Activated CD4-positive, alpha-beta T cell treated with anti-CD3 and anti-CD28 coated beads, Interleukin-2, amount 50 U/mL, for 16 hours (primary cell): ENCODE measurements at regions not wholly inside any gene's neighbourhood (a gene's known extent, or its start where the extent isn't known, plus 50 kb on each side); places are given as distances from the start of the nearest gene placed in this dataset.
"Not testable (repeated sequence)": the region's sequence is repeated elsewhere in the genome, so short reads cannot be mapped to it uniquely, and the experiment has no call there.

Experiments used
- DNase-seq: peaks from one replicate; pipeline ENCODE4 v3.0.0-alpha.2; 2020

DNA sequence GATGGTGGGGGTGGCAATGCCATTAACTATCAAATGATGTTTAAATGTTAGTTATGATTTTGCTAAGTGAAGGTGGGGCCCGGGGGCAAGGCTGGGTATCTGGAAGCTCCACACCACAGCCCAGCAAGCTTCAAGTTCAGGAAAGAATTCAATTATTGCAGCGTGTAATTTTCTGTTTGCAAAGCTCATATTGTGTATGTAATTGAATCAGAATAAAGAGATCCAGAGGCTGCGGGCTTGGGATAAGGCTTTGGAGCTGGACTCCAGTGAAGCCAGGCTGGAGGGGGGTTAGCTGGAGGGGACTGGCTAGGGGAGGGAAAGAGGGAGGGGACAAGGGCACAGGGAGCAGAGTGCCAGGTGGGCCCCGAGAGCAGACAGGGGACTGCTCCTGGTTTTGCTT is 557.1 kb upstream of the CADM1 start:
- DNase-seq: no peak

DNA sequence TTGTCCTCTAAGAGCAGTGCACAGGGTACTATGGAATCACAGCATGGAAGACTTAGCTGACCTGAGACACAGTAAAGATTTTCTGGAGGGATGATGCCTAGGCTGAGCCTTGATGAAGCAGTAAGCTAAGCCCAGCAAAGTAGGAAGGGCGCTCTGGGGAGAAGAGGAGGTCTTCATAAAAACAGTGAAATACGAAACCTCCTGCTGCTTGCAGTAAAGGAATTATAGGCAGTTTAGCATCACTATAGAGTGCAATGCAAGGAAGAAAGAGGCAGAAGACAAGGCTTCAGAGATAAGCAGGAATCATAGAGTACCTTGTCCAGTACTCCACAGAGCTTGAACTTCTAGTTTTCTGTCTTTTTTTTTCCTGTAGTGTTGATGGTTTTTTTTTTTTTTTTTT is 555.7 kb upstream of the CADM1 start:
- no peak for DNase-seq

DNA sequence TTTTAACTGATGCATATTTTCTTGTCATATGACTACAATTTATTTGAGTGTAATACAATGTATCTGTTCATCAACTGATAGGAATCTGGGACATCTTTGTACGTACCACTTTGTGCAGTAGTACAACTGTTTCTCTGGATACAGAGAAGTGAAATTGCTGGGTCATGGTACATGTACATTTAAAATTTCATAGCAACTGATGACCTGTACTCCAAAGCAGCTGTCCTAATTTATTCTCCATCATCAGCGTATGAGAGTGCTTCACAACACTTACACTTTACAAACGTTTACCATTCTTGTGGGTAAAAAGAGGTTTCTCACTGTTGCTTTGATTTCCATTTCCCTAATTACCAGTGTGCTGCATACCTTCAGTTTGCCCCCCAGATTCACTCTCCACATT is 552.8 kb upstream of the CADM1 start:
- DNase-seq: no peak

DNA sequence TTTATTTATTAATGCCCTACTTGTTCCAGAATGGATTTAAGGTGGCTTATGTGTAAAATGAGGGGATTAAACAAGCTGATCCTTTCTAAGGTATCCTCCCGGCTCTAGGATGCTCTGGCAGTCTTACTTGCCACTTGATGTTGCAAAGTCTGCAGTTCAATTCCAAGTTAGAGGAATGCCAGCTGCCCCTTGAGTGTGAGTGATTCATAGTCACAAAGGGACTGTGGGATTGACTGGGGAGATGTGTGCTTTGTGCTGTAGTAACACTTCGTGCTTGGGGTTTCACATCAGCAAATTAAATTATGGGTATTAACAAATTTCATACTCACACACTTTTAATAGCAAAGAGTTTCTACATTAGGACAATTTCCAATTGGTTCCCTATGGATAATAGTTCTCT is 550.8 kb upstream of the CADM1 start:
- DNase-seq: no peak

DNA sequence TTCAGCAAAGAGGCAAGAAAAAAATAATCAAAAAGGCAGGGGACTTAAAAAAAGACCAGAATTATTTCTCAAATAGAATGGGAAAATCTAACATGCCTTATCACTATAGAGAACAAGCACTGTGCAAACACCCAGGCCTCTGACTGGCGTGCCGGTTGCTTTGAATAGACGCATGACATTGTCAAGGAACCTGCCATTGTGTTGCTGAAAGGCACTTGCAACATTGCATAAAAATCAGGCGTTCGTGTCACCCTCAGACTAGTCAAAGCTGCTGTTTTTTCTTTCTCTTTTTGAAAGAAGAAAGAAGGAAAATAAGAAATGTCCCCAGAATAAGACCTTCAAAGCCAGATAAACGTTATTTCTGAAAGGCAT is 549.3 kb upstream of the CADM1 start:
- DNase-seq: no peak

DNA sequence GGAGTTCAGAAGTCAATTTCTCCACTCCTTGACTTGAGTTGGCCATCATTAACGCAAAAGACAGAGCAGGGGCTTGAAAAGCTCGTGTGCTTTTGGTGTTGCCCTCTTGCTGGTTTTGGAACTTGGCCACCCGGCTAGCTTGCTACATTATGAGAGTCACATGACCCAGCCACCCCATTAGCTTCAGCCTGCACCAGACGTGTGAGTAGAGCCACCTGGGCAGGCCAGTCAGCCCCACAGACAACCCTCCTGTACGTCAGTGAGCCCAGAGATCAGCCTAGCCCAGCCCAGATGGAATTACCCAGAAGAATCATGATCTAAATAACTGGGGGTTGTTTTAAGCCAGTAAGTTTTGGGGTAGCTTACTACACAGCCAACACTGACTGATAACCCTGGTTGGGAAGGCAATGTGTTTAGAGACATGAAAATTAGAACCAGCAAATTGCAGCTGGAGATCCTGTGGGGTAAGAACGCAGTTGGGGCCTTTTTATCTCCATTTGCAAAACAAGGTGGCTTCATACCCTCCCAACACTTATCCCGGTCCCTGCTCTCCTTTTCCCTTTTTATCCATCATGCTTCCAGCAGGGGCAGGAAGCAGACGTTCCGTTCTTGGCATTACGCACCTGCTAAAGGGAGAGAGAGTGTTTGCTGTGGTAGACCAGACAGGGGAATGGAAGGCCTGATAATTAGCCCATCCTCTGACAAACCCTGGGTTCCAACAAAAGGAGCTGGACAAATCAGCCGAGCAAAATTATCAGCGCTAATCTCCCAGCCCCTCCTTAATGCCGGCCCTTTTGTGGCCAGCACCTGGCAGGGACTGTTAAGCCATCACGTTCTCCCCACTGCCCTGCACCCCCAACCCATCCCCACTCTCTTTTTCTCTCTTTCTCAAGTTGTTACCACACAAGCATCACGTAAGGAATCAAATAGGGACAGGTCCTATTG is 548.7 kb upstream of the CADM1 start:
- DNase-seq: no peak

DNA sequence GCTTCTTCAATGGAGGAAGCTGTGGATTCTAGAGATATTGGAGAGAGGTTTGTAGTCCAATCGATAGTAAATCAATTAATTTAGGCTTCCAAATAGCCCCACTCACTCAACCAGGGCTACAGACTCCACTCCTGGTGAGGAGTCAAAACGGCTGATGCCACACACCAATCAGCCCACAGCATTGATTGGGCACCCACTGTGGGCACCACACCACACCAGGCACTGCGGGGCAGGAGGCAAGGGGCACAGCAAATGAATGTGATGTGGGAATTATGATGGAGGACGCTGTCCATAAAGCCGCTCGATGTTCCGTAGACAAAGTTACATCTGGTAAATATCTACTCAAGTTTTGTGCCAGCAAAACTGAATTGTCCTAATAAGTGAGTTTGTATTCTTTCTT is 547.3 kb upstream of the CADM1 start:
- no peak for DNase-seq

DNA sequence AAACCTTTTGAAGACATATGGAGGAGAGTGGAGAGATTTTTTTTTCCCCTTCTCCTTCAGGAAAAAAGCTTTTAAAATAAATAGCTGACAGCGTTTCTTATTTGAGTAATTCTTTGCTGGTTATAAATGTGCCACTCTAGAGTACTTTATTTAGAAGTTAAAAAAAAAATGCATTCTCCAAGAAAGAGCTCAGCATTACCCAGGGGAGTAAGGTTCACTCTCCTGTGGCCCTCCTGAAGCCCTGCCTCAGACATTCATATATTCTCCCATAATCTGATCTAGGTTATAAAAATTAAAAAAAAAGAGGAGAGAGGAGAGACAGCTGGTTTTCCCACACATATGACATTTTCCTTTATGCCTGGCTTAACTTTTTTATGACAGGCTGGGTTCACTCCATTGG is 545.2 kb upstream of the CADM1 start:
- DNase-seq: no peak

DNA sequence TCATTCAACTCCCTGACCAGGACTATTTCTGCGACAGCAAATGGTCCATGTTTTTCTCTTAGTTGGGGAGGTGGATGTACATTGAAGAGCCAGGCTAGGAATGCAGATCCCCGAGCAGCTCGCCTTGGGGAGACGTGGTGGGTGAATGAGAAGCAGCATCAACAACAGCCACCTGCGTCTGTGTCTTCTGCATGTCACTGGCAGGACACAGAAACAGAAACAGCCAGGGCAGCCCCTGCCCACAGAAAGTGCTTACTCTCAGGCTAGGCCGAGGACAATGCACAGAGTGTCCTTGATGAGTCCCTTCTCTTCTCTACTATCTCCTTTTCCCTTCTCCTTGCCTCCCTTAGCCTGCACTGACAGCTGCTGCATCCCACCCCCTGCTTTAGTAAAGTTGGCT is 541.9 kb upstream of the CADM1 start:
- DNase-seq: no peak

DNA sequence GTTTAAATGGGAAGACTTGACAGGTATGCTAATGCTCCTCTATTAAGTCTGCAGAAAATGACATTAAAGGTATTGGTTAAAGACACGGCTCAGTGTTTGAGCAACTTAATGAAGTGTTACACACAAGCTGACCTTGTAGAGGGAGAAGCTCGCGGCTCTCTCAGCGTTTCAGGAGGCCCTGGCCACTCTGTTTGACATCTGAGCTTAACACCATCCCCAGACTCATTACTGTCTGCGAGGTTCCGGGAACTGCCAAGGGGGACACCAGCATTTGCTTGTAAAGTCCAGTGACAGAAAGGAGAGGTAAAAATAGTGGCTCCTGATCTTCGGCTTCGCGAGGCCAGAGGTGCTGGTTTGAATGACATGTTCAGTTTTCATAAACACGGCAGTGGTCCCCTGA is 540.7 kb upstream of the CADM1 start:
- DNase-seq: no peak

DNA sequence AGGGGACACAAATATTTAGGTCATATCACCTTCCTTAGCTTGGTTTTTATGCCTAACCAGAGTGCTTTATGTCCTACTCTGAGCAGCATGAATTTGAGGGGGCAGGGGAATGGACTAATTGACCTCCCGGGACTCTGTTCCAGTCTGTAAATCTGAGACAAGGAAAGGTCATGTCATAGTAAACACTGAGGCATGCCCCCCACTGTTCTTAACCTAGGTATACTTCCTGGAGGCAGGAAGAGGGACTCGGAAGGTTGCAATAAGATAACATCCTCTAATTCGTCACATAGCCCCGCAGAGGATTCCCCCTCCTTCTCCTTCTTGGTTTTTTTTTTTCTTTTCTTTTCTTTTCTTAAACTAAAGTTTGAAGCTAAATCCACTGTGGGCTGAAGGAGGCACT is 540.3 kb upstream of the CADM1 start:
- no peak for DNase-seq

DNA sequence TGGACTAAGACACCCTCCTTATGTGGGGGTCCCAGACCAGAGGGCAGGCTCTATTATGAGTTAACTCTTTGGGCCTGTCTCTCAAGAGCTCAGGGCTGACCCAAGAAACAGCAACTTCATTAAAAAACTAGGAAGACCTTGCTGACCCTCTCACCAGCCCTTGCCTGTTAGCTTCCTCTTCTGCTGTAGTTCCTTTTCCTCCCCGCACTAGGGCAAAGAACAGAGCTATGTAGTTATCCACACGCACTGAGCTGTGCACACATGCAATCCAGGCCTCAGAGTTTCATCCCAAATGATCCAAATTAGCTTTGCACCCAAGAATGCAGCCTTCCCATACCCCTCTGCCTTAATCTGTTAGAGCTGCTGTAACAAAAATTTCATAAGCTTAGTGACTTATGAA is 539.6 kb upstream of the CADM1 start:
- DNase-seq: no peak

DNA sequence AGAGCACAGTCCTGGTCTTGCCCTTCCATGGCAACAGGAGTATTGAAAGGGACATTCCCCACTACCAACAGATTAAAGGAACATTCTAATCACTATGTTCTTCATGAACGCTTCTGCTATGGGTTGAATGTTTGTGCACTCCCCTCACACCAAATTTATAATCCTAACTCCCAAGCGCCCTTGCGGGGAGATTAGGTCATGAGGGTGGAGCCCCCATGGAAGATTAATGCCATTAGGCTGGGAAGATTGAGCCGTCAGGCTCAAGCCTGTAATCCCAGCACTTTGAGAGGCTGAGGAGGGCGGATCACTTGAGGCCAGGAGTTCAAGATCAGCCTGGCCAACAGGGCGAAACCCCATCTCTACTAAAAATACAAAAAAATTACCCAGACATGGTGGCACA is 538.8 kb upstream of the CADM1 start:
- DNase-seq: not testable (repeated sequence)

DNA sequence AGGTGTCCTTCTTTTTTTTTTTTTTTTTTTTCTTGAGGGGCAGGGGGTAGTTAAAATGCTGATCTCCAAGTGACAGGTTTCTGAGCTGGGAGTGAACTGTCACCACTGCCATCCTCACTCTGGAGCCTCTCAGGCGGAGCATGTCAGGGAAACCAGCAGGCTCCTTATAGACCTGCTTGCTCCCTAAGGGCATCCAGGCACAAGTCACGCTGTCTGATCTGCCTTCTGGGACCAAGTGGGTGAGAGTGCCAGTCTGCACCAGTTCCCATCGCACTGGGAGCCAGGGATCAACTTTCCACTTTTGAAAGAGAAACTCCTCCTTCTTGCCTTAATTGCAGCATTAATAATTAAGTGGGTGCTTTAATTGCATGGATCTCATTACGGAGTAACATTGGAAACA is 537.9 kb upstream of the CADM1 start:
- DNase-seq: no peak

DNA sequence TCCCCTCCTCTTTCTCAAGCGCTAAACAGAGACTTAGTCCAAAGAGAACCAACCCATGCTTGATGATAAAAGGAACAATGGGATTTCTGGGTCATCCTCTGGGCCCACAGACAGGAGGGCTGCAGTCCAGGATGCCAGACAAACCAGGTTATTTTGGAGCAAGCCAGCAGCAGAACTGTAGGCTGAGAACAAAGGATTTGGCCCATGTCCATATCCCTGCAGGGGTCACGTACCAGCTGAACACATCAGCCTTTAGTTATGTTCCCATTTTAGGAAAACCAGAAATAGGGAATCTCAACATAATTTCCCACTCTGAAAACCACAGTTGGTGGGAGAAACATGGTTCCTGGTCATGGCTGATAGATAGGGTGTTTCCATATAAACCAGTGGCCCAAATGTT is 533.6 kb upstream of the CADM1 start:
- no peak for DNase-seq

DNA sequence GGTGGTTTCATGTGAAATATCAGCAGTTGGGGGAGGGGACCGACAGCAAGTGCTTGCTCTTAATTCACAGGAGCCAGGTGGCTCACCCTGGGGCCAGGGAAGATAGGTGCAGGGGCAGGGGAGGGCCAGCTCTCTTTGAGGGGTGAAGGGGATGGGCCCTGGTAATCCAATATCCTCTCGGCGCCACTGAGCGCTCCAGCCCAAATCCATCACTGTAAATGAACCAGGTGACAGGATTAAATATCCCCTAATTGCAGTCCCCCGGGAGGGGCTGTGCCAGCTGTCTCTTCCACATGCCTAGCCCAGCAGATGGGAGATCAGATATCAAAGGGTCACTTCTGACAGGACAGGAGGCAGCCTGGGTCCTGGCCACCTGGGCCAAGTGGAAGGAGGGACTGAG is 531.8 kb upstream of the CADM1 start:
- DNase-seq: no peak

DNA sequence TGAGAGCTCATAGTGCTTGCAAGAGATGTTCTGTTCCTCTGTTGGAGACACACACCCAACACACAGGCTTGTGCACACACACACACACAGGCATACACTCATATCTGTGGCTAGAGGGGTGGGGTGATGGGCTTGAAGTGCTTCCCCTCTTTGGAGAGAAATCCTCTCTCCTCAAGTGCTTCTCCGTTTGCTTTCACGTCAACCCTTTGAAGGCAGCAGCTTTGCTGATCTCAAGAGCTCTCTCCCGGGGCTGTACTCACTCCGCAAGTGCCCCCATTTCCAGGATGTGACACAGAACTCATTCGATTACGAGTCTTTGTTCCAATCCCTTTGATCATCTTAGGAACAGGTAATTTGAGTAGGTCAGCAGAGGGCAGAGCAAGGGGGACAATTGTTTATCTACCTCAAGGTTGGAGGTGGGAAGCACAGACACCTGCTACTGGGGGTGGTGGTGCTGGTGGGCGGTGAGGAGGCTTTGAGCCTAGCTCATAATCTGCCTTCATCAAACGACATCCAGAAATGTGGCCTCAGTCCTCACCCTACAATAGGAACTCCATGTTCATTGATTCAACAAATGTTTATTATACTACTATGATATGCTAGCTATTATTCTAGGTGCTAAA is 529.8 kb upstream of the CADM1 start:
- no peak for DNase-seq

DNA sequence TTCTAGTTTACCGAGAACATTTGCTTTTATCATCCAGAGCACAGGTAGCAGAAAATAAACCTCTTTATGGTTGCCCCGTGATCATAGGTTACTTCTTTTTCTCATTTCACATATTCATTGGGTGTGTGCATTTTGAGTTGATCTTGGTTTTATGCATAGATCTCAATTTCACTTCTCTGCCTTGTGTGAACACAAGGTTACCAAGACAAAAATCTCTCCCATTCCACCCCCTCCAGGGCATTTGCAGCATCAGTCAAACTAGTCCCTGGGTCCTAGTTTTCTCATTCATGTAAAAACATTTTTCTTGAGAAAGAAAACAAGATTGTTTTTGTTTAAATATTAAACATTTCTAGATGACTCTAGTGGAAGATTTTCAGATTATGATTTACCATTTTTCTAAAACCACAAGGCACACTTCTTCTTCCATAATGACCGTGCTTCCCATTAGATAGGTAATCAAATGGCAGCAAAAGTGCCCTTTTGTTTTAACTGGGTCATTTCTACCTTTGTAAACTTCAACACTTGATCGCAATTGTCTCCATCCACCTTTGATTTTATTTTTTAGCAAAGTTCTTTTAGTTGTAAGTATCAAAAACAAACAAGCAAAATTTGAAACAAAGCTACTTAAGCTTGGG is 526.6 kb upstream of the CADM1 start:
- DNase-seq: no peak

DNA sequence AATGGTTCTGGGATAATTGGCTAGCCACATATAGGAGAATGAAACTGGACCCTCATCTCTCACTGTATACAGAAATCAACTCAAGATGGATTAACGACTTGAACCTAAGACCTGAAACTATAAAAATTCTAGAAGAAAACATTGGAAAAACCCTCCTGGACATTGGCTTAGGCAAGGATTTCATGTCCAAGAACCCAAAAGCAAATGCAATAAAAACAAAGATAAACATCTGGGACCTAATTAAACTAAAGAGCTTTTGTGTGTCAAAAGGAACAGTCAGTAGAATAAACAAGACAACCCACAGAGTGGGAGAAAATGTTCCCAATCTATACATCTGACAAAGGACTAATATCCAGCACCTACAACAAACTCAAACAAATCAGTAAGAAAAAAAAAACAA is 524.3 kb upstream of the CADM1 start:
- not testable (repeated sequence) for DNase-seq

DNA sequence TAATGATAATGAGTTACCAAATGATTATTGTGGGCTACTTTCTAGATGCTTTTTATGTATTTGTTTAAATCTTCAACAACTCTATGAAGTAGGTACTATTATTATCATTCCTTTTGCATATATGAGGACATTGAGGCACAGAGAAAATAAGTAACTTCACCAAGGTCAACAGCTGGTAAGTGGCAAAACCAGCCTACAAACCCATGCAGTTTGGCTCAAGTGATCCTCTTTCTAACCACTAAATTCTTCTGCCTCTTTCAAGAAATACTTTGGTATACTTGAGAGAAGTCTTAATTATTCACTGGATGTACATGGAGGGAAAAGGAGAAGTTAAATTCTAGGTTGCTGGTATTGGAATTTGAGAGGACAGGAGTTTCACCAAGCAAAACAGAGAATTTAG is 495.2 kb upstream of the CADM1 start:
- no peak for DNase-seq

DNA sequence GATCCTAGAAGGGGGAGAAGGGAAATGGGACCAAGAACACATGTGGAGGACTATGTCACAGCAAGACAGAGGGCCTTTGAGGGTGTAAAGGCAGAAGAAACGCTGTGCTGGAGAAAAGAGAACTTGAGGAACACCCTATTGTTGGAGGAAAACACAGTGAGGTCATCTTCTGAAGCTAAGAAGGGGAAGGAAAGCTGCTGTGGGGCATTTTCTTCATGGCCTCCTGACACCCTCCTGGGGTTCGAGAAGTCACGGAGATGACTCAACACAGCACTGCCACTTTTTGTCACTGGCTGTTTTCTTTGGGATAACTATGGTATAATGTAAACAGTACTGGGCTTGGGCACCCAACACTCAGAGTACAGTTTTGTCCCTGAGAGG is 492.6 kb upstream of the CADM1 start:
- no peak for DNase-seq

DNA sequence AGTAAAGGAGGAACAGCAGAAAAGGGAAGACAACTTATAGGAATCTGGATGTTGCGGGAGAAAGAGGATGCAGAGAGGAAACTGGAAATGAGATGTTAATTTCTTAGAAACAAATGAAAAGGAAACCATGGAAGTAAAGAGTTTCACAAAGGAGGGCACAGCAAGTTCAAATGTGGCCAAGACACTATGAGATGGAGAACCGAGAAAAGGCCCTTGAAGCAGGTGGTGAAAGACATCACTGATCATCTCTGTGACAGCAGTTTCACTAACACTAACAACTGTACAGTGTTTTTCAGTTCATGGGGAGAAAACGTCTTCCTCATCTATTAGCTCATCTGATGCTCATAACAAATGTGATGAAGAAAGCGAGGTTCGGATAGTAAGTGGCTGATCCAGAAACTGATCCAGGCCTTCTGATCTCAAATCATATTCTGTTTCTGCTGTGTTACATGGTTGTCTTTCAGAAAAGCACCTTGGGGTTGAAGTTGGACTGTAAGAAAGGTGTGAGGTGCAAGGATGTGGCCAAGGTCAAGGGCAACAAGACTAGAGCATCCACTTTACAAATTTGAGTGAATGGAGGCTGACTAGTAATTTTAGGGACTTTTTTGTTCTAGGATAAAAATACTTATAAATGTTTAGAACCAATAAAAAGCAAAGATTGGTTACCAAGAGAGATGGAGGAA is 492.1 kb upstream of the CADM1 start:
- DNase-seq: no peak

DNA sequence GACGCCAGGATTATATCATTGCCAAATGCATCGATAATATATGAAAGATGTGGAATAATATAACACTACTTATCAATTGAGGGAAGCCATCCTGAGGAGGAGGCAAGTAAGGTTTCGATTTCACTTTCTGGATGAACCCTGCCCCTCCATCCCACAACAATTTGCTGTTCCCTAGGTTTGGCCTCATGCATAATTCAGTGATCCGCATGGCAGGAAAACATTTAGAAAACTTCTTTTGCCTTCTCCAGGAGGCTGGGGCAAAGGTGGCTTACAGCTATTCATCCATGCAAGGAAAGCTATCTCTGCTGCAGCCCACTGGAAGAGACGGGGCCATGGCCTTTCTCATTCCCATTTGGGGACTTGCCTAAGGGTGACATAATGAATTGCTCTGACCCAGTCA is 489.4 kb upstream of the CADM1 start:
- DNase-seq: no peak

DNA sequence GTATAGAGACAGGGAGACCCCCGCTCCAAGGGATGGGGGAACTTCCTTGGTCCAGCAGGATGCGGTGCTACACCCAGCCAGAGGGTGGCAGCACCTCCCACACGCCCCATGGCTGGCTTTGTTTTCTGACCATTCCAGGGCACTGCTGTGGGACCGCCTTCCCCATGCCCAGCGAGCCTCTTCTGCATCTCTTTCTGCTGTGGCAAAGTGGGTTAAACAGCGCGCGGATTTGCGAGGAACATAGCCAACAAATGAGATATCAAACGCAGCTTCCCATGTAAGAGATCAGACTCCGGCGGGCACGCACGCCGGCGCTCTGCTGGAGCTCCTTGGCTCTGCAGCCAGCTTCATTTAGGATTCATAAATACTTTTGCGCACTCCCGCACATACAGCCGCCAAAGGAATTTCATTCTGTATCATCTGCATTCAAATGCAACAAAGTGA is 485.8 kb upstream of the CADM1 start:
- DNase-seq: no peak
